Hepatocyte (in vitro differentiated cells): ENCODE measurements at regions not wholly inside any gene's neighbourhood (a gene's known extent, or its start where the extent isn't known, plus 50 kb on each side); places are given as distances from the start of the nearest gene placed in this dataset.

Source experiments
- DNase-seq: peaks from one replicate; pipeline ENCODE4 v3.0.0-alpha.2; 2016; ENCODE audit warnings: low spot score
- H2AFZ ChIP-seq: fragments of 200-600 bp; sonication (generic); 2 replicates; pipeline ENCODE4 v1.6.0; 2016; ENCODE audit warnings: antibody characterized with exemption, mild to moderate bottlenecking
- H3K27ac ChIP-seq: fragments of 200-600 bp; sonication (generic); 2 replicates; pipeline ENCODE4 v1.5.1; 2016; ENCODE audit warnings: mild to moderate bottlenecking
- H3K27me3 ChIP-seq: fragments of 200-600 bp; sonication (generic); 2 replicates; pipeline ENCODE4 v1.6.1; 2016
- H3K36me3 ChIP-seq: fragments of 200-600 bp; sonication (generic); replicated peaks from 2 replicates; pipeline ENCODE4 v1.5.1; 2016; ENCODE audit warnings: low read depth; ENCODE audit not compliant: insufficient read depth
- H3K4me1 ChIP-seq: fragments of 200-600 bp; sonication (generic); 2 replicates; pipeline ENCODE4 v1.5.1; 2016; ENCODE audit warnings: mild to moderate bottlenecking, moderate library complexity; ENCODE audit not compliant: insufficient read depth
- H3K4me2 ChIP-seq: fragments of 200-600 bp; sonication (generic); 2 replicates; pipeline ENCODE4 v1.6.0; 2016
- H3K4me3 ChIP-seq: fragments of 200-600 bp; sonication (generic); 2 replicates; pipeline ENCODE4 v1.5.1; 2016; ENCODE audit warnings: mild to moderate bottlenecking
- H3K79me2 ChIP-seq: fragments of 200-600 bp; sonication (generic); 2 replicates; pipeline ENCODE4 v1.6.0; 2017; ENCODE audit warnings: mild to moderate bottlenecking
- H3K9me2 ChIP-seq: fragments of 200-600 bp; sonication (generic); replicated peaks from 2 replicates; pipeline ENCODE4 v1.6.0; 2017; ENCODE audit warnings: mild to moderate bottlenecking; ENCODE audit not compliant: insufficient read depth
- H3K9me3 ChIP-seq: fragments of 200-600 bp; sonication (generic); 2 replicates; pipeline ENCODE4 v1.5.1; 2016; ENCODE audit warnings: low read depth, mild to moderate bottlenecking
- H4K20me1 ChIP-seq: fragments of 200-600 bp; sonication (generic); 2 replicates; pipeline ENCODE4 v1.6.0; 2016; ENCODE audit warnings: mild to moderate bottlenecking; ENCODE audit not compliant: insufficient read depth, poor library complexity, severe bottlenecking
- EZH2 ChIP-seq: fragments of 200-600 bp; sonication (generic); IDR thresholded peaks from 2 replicates; pipeline ENCODE4 v1.6.1; 2016; ENCODE audit warnings: antibody characterized with exemption, mild to moderate bottlenecking, borderline replicate concordance
- EZH2phosphoT487 ChIP-seq: fragments of 200-600 bp; sonication (generic); IDR thresholded peaks from one replicate; pipeline ENCODE4 v1.6.1; 2018; ENCODE audit warnings: antibody characterized with exemption, mild to moderate bottlenecking, low read depth, moderate library complexity; ENCODE audit not compliant: unreplicated experiment, severe bottlenecking
- WGBS: methylation state at CpG from one replicate; pipeline ENCODE4 v1.1.6; 2016; ENCODE audit warnings: low lambda C conversion rate; ENCODE audit errors: missing lambda C conversion rate; 5-methylcytosine and 5-hydroxymethylcytosine counted together
- TF ChIP-seq, protein P1 (sequence below): fragments of 200-600 bp; sonication (generic); IDR thresholded peaks from 2 replicates; pipeline ENCODE4 v1.5.1; 2016; ENCODE audit warnings: antibody characterized with exemption, mild to moderate bottlenecking; ENCODE audit not compliant: poor library complexity

DNA sequence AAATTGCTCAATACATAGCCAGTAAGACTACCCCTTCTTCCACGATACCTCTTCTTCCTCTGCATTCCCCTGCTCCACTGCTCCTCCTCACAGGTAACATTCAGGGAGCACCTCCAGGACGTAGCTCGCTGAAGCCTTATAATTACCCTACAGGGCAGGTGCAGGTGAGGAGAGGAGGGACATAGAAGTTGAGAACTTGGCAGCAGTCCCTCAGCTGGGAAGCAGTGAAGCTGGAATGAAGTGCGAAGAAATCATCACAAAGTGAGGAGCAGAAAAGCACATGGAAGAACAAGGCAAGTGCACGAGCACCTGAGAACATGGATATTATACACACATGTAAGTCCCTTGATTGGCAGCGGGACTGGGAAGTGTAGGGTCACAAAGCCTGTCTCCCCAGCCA lies 118.2 kb downstream of the HSD17B3 start:
- Histone ChIP-seq H3K4me2 (no peak overlapping the region), H3K9me3 (no peaks in the 10 kb centered on the region), H2AFZ (no peak overlapping the region), H4K20me1 (no peaks in the 10 kb centered on the region), H3K27me3 (no peaks in the 10 kb centered on the region), H3K4me3 (no peak overlapping the region), H3K4me1 (peaks cover 11% of the 10 kb centered on the region), H3K27ac (no peak overlapping the region), H3K79me2 (no peaks in the 10 kb centered on the region), H3K9me2 (no peaks in the 10 kb centered on the region), H3K36me3 (no peaks in the 10 kb centered on the region)
- 95% methylated on average over 6 of the region's 6 CpGs for whole genome bisulfite sequencing
- no peak for TF ChIP-seq EZH2phosphoT487
- TF ChIP-seq, protein P1, sequence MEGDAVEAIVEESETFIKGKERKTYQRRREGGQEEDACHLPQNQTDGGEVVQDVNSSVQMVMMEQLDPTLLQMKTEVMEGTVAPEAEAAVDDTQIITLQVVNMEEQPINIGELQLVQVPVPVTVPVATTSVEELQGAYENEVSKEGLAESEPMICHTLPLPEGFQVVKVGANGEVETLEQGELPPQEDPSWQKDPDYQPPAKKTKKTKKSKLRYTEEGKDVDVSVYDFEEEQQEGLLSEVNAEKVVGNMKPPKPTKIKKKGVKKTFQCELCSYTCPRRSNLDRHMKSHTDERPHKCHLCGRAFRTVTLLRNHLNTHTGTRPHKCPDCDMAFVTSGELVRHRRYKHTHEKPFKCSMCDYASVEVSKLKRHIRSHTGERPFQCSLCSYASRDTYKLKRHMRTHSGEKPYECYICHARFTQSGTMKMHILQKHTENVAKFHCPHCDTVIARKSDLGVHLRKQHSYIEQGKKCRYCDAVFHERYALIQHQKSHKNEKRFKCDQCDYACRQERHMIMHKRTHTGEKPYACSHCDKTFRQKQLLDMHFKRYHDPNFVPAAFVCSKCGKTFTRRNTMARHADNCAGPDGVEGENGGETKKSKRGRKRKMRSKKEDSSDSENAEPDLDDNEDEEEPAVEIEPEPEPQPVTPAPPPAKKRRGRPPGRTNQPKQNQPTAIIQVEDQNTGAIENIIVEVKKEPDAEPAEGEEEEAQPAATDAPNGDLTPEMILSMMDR = no peak
- DNase-seq = no peak

DNA sequence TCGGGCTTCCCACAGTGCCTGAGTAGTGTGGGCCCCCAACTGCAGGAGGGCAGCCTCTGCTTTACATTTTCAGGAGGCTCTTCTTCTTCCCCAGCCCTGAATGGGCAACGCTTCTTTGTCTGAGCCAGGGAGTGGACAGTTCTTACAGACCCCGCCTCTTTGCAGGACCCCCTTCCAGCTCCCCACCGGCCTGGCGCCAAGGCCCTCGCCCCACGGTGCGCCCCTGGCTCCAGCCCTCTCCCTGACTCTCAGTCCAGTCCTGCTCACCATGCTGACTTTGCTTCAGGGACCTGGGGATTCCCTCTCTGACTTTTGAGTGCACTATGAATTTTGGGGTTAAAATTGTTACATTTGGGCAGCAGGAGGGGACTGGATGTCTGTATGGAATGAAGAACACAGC lies 123.8 kb downstream of the HSD17B3 start:
- Histone ChIP-seq H3K27ac (peak overlapping the region; percentile 47), H3K79me2 (no peaks in the 10 kb centered on the region), H3K4me1 (peaks cover 31% of the 10 kb centered on the region), H4K20me1 (no peaks in the 10 kb centered on the region), H3K36me3 (no peaks in the 10 kb centered on the region), H3K9me3 (no peaks in the 10 kb centered on the region), H3K4me3 (no peak overlapping the region), H3K4me2 (no peak overlapping the region), H3K27me3 (no peaks in the 10 kb centered on the region), H2AFZ (no peak overlapping the region), H3K9me2 (no peaks in the 10 kb centered on the region)
- WGBS = 94% methylated on average over 8 of the region's 8 CpGs
- TF ChIP-seq EZH2phosphoT487 = no peak
- no peak for TF ChIP-seq EZH2
- TF ChIP-seq, protein P1 = no peak
- DNase-seq = no peak

DNA sequence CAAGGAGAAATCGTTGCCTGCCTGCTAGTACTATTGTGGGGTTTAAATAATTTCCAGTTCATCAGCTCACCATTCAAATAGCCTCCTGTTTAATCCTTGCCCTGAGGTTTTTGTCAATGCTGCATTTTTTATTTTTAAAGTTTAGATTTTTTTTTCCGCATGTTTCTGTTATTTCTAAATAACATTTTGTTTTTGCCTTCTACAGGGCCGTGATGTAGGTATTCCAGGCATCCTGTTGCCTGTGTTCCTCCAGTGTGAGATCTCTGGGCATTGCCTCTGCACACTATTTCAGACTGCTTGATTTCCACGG lies 124.3 kb downstream of the HSD17B3 start:
- DNase-seq = no peak
- no peak overlapping the region for H3K4me3 ChIP-seq
- WGBS = 64% methylated on average over 4 of the region's 4 CpGs
- H3K4me2 ChIP-seq = peak overlapping the region; percentile 17
- H3K4me1 ChIP-seq = peaks cover 31% of the 10 kb centered on the region
- H3K27ac ChIP-seq = peak overlapping the region; percentile 47
- H2AFZ ChIP-seq = no peak overlapping the region
- H3K27me3 ChIP-seq = no peaks in the 10 kb centered on the region
- H4K20me1 ChIP-seq = no peaks in the 10 kb centered on the region
- H3K9me2 ChIP-seq = no peaks in the 10 kb centered on the region
- TF ChIP-seq EZH2phosphoT487 (no peak), EZH2 (no peak)
- TF ChIP-seq, protein P1 = no peak
- H3K36me3 ChIP-seq = no peaks in the 10 kb centered on the region
- H3K9me3 ChIP-seq = no peaks in the 10 kb centered on the region
- no peaks in the 10 kb centered on the region for H3K79me2 ChIP-seq
